ENCODE measurements at regions not wholly inside any gene's neighbourhood (a gene's known extent, or its start where the extent isn't known, plus 50 kb on each side); places are given as distances from the start of the nearest gene placed in this dataset.

GRCh38 chr14:27634056-27634970 is 1036.5 kb upstream of the NOVA1 start:
- TF ChIP-seq CREB1 (IDR thresholded peaks at IDR 0.05; ENCODE audit: low read depth) (no peak), TAF1 (IDR thresholded peaks at IDR 0.05; ENCODE audit: low read depth) (no peak), TCF12 (IDR thresholded peaks at IDR 0.05; ENCODE audit: low read depth) (no peak), NFIC (IDR thresholded peaks at IDR 0.05) (no peak), RAD21 (IDR thresholded peaks at IDR 0.05; ENCODE audit: low read depth) (no peak), REST (IDR thresholded peaks at IDR 0.05; ENCODE audit: low read depth) (no peak), ZBTB7A (IDR thresholded peaks at IDR 0.05; ENCODE audit: low read depth) (no peak), YY1 (IDR thresholded peaks at IDR 0.05; ENCODE audit: low read depth) (no peak), USF1 (IDR thresholded peaks at IDR 0.05) (no peak), FOXM1 (IDR thresholded peaks at IDR 0.05; ENCODE audit: borderline replicate concordance, low read depth) (no peak), EP300 (IDR thresholded peaks at IDR 0.05; ENCODE audit: borderline replicate concordance) (no peak), TEAD4 (IDR thresholded peaks at IDR 0.05) (no peak), MAX (IDR thresholded peaks at IDR 0.05) (no peak), EGR1 (IDR thresholded peaks at IDR 0.05) (no peak), CEBPB (IDR thresholded peaks at IDR 0.05) (no peak)

- TF ChIP-seq TCF12 (IDR thresholded peaks at IDR 0.05; ENCODE audit: low read depth) = no peak
- TF ChIP-seq FOXM1 (IDR thresholded peaks at IDR 0.05; ENCODE audit: borderline replicate concordance, low read depth) = no peak
- no peak for TF ChIP-seq NFIC (IDR thresholded peaks at IDR 0.05)
- no peak for TF ChIP-seq CEBPB (IDR thresholded peaks at IDR 0.05)
- TF ChIP-seq EGR1 (IDR thresholded peaks at IDR 0.05) = no peak
- TF ChIP-seq TAF1 (IDR thresholded peaks at IDR 0.05; ENCODE audit: low read depth) = no peak
- TF ChIP-seq USF1 (IDR thresholded peaks at IDR 0.05) = no peak
- TF ChIP-seq CREB1 (IDR thresholded peaks at IDR 0.05; ENCODE audit: low read depth) = no peak
Measured at GRCh38 chr14:27642251-27642866, 1044.5 kb upstream of the NOVA1 start.

GRCh38 chr14:27660683-27661082 is 1062.8 kb upstream of the NOVA1 start:
- no peak for TF ChIP-seq TCF12 (IDR thresholded peaks at IDR 0.05; ENCODE audit: low read depth)
- TF ChIP-seq EP300 (IDR thresholded peaks at IDR 0.05; ENCODE audit: borderline replicate concordance) = no peak
- no peak for TF ChIP-seq USF1 (IDR thresholded peaks at IDR 0.05)
- no peak for TF ChIP-seq MAX (IDR thresholded peaks at IDR 0.05)
- TF ChIP-seq YY1 (IDR thresholded peaks at IDR 0.05; ENCODE audit: low read depth) = no peak

GRCh38 chr14:27668531-27668930 is 1070.7 kb upstream of the NOVA1 start:
- TF ChIP-seq RAD21 (IDR thresholded peaks at IDR 0.05; ENCODE audit: low read depth) (no peak), EP300 (IDR thresholded peaks at IDR 0.05; ENCODE audit: borderline replicate concordance) (no peak), USF1 (IDR thresholded peaks at IDR 0.05) (no peak)

GRCh38 chr14:27672047-27672446 is 1074.2 kb upstream of the NOVA1 start:
- TF ChIP-seq ZBTB7A (IDR thresholded peaks at IDR 0.05; ENCODE audit: low read depth) = no peak
- TF ChIP-seq CREB1 (IDR thresholded peaks at IDR 0.05; ENCODE audit: low read depth) = no peak
- no peak for TF ChIP-seq USF1 (IDR thresholded peaks at IDR 0.05)
- no peak for TF ChIP-seq RAD21 (IDR thresholded peaks at IDR 0.05; ENCODE audit: low read depth)
- TF ChIP-seq EGR1 (IDR thresholded peaks at IDR 0.05) = no peak
- TF ChIP-seq REST (IDR thresholded peaks at IDR 0.05; ENCODE audit: low read depth) = no peak
- no peak for TF ChIP-seq FOXM1 (IDR thresholded peaks at IDR 0.05; ENCODE audit: borderline replicate concordance, low read depth)
- no peak for TF ChIP-seq CEBPB (IDR thresholded peaks at IDR 0.05)
- no peak for TF ChIP-seq TEAD4 (IDR thresholded peaks at IDR 0.05)
- no peak for TF ChIP-seq NFIC (IDR thresholded peaks at IDR 0.05)
- no peak for TF ChIP-seq TAF1 (IDR thresholded peaks at IDR 0.05; ENCODE audit: low read depth)
- TF ChIP-seq MAX (IDR thresholded peaks at IDR 0.05) = no peak
- no peak for TF ChIP-seq YY1 (IDR thresholded peaks at IDR 0.05; ENCODE audit: low read depth)
- TF ChIP-seq EP300 (IDR thresholded peaks at IDR 0.05; ENCODE audit: borderline replicate concordance) = no peak
- no peak for TF ChIP-seq TCF12 (IDR thresholded peaks at IDR 0.05; ENCODE audit: low read depth)
